Tibial nerve (tissue), 4 donors: ENCODE measurements at regions not wholly inside any gene's neighbourhood (a gene's known extent, or its start where the extent isn't known, plus 50 kb on each side); places are given as distances from the start of the nearest gene placed in this dataset.

Experiments
- DNase-seq, 2 donors: peaks; one replicate each; pipeline ENCODE4 v3.0.0-alpha.2; 2019; ENCODE audit warnings: low spot score in 2 of 2
- H3K27ac ChIP-seq, 4 donors: fragments of 200-600 bp; sonication (generic) in 3 of 4; one replicate each; pipeline ENCODE4 v1.5.1; 2017 to 2019; ENCODE audit warnings: mild to moderate bottlenecking in 1 of 4
- H3K27me3 ChIP-seq, 2 donors: fragments of 200-600 bp; sonication (generic) in 1 of 2; one replicate each; pipeline versions ENCODE4 v1.5.1 to v1.6.0; 2017 to 2019
- H3K36me3 ChIP-seq, 3 donors: fragments of 200-600 bp; sonication (generic); one replicate each; pipeline ENCODE4 v1.5.1; 2018 to 2019
- H3K4me1 ChIP-seq, 4 donors: fragments of 200-600 bp; sonication (generic) in 3 of 4; one replicate each; pipeline ENCODE4 v1.5.1; 2017 to 2019
- H3K4me3 ChIP-seq, 4 donors: fragments of 200-600 bp; sonication (generic) in 3 of 4; one replicate each; pipeline ENCODE4 v1.5.1; 2017 to 2019; ENCODE audit warnings: mild to moderate bottlenecking in 1 of 4, moderate library complexity in 1 of 4
- H3K9me3 ChIP-seq, 4 donors: fragments of 200-600 bp; sonication (generic) in 3 of 4; one replicate each; pipeline ENCODE4 v1.5.1; 2017 to 2019
- EP300 ChIP-seq, 2 donors: sonication (generic); formaldehyde crosslinking; IDR thresholded peaks; one replicate each; pipeline ENCODE4 v1.6.1; 2017; ENCODE audit warnings: antibody characterized with exemption in 2 of 2, mild to moderate bottlenecking in 1 of 2
- POLR2A ChIP-seq, 2 donors: fragments of 450-650 bp; IDR thresholded peaks; one replicate each; pipeline ENCODE4 v1.6.1; 2017; ENCODE audit warnings: antibody characterized with exemption in 2 of 2, mild to moderate bottlenecking in 2 of 2, moderate library complexity in 2 of 2
- whole genome bisulfite sequencing, 2 donors: methylation state at CpG; one replicate each; pipeline ENCODE4 v1.1.5; 2018; 5-methylcytosine and 5-hydroxymethylcytosine counted together
- TF ChIP-seq, protein P1 (sequence below), 5 experiments: fragments of 200-600 bp in 3 of 5; fragments of 450-650 bp in 2 of 5; sonication (generic) in 3 of 5; IDR thresholded peaks; one replicate each; pipeline ENCODE4 v1.5.1; 2016 to 2019; ENCODE audit warnings: antibody characterized with exemption in 5 of 5, mild to moderate bottlenecking in 3 of 5, moderate library complexity in 2 of 5

DNA sequence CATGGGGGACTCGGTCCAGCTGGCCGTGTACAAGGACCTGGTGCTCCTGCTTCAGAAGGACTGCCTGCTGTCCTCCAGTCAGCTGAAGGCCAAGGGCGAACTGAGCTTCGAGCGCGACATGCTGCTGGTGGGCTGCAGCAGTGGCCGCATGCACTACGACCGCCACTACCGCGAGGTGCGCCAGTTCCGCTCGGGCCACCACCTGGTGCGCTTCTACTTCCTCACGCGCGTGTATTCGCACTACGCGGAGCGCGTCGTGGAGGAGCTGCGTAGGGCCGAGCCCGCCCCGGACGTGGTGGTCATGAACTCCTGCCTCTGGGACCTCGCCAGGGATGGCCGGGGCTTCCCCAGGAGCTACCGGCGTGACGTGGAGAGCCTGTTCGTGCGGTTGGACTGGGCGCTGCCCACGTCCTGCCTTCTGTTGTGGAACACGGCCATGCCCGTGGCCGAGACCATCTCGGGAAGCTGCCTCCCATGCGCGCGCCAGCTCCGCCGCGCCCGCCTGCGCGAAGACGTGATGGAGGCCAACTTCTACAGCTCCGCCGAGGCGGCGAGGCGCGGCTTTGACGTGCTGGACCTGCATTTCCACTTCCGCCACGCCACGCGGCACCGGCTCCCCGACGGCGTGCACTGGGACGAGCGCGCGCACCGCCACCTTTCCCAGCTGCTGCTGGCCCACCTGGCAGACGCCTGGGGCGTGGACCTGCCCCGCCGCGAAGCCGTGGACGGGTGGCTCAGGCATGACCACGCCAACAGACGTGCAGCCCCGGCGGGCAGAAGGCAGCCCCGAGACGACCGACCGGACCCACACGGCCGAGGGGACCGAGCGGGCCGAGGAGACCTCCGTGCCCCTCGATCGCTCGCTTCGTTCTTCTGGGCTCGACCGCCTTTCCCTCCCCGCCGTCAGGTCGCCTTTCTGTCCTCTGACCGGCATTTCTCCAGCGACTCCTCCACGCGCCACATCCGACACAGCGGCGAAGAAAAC lies 293.9 kb upstream of the ERBB4 start:
- no peaks in the 10 kb centered on the region for H3K27me3 ChIP-seq
- no peak for DNase-seq
- peaks cover 0 to 20% (median 0%) of the 10 kb centered on the region in 4 donors for H3K9me3 ChIP-seq
- no peak for TF ChIP-seq EP300 (IDR thresholded peaks at IDR 0.05)
- TF ChIP-seq, protein P1, sequence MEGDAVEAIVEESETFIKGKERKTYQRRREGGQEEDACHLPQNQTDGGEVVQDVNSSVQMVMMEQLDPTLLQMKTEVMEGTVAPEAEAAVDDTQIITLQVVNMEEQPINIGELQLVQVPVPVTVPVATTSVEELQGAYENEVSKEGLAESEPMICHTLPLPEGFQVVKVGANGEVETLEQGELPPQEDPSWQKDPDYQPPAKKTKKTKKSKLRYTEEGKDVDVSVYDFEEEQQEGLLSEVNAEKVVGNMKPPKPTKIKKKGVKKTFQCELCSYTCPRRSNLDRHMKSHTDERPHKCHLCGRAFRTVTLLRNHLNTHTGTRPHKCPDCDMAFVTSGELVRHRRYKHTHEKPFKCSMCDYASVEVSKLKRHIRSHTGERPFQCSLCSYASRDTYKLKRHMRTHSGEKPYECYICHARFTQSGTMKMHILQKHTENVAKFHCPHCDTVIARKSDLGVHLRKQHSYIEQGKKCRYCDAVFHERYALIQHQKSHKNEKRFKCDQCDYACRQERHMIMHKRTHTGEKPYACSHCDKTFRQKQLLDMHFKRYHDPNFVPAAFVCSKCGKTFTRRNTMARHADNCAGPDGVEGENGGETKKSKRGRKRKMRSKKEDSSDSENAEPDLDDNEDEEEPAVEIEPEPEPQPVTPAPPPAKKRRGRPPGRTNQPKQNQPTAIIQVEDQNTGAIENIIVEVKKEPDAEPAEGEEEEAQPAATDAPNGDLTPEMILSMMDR (IDR thresholded peaks at IDR 0.05): no peak
- 86 to 91% methylated on average over 77 to 109 of the region's 109 CpGs for WGBS, 2 donors
- no peak overlapping the region for H3K27ac ChIP-seq
- H3K36me3 ChIP-seq: no peaks in the 10 kb centered on the region
- no peak overlapping the region for H3K4me3 ChIP-seq
- H3K4me1 ChIP-seq: no peaks in the 10 kb centered on the region

DNA sequence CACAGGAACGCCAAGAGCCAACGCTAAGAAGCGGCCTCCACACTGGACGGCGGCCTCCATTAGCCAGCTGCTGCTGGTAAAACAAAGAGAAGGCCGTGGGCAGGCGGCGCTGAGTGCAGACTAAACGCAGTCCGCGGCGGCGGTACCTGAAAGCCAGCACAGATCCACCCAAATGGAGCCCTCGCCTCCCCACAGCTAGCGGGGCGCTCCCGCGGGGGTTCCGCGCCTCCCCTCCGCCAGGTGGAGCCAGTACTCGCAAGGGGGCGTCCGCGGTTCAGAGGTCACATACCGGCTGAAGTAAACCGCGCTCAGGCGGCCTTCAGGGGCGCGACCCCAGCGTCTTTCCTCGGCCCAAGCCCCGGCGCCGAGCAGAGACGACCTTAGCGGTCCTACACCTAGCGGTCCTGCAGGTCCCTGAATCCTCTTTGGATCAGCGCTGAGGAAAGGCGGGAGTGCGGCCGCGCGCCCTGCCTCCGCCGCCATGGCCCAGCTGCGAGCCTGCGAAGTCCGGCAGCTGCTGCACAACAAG lies 293.1 kb upstream of the ERBB4 start:
- Histone ChIP-seq H3K27me3 (no peaks in the 10 kb centered on the region), H3K4me3 (no peak overlapping the region), H3K27ac (no peak overlapping the region), H3K4me1 (no peaks in the 10 kb centered on the region), H3K36me3 (no peaks in the 10 kb centered on the region), H3K9me3 (peaks cover 0 to 20% (median 0%) of the 10 kb centered on the region in 4 donors)
- TF ChIP-seq EP300 (IDR thresholded peaks at IDR 0.05) (no peak), POLR2A (IDR thresholded peaks at IDR 0.05) (no peak)
- TF ChIP-seq, protein P1 (IDR thresholded peaks at IDR 0.05): no peak
- 81 to 91% methylated on average over 46 to 50 of the region's 50 CpGs for WGBS, 2 donors
- DNase-seq: no peak

DNA sequence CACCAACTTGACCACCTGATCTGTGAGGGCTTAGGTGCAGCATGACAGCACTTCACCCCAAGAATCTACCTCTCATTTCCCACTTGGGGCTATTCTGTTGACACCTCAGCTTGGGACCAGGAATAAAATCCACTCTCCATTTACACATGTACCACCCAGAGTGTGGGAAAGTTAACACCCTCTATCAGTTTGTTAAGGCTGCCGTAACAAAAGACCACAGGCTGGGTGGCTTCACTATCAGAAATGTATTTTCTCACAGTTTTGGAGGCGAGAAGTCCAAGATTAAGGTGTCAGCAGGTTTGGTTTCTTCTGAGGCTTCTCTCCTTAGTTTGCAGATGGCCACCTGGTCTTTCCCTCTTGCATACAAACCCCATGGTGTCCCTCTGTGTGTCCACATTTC lies 277.7 kb upstream of the ERBB4 start:
- Histone ChIP-seq H3K9me3 (no peaks in the 10 kb centered on the region), H3K4me3 (no peak overlapping the region), H3K36me3 (no peaks in the 10 kb centered on the region), H3K27ac (no peak overlapping the region), H3K4me1 (no peaks in the 10 kb centered on the region), H3K27me3 (no peaks in the 10 kb centered on the region)
- DNase-seq: no peak
- TF ChIP-seq, protein P1 (IDR thresholded peaks at IDR 0.05): no peak
- TF ChIP-seq EP300 (IDR thresholded peaks at IDR 0.05) (no peak), POLR2A (IDR thresholded peaks at IDR 0.05) (no peak)
- WGBS, 2 donors: 81 to 97% methylated on average over 2 of the region's 2 CpGs

DNA sequence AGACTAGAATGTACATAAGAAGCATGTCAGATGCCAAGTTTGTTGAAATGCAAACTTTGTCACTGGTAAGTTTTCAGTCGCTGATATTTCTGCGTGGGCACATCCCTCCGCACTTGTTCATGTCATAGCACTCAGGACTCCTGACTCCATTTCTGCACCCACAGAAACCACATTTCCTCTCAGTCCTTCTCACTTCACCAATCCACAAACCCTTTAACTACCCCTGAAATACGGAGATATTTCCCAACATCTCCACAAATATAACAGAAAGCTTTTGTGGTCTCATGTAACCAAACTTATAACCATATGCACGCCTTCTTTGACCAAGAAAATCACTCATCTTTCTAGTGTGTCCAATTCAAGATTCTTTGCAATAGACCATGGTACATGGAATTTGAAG lies 276.9 kb upstream of the ERBB4 start:
- TF ChIP-seq, protein P1 (IDR thresholded peaks at IDR 0.05): no peak
- TF ChIP-seq POLR2A (IDR thresholded peaks at IDR 0.05): no peak
- no peak for TF ChIP-seq EP300 (IDR thresholded peaks at IDR 0.05)
- Histone ChIP-seq H3K36me3 (no peaks in the 10 kb centered on the region), H3K27me3 (no peaks in the 10 kb centered on the region), H3K9me3 (no peaks in the 10 kb centered on the region), H3K4me3 (no peak overlapping the region), H3K27ac (no peak overlapping the region), H3K4me1 (no peaks in the 10 kb centered on the region)
- DNase-seq: no peak
- WGBS, 2 donors: 86 to 91% methylated on average over 5 of the region's 5 CpGs

DNA sequence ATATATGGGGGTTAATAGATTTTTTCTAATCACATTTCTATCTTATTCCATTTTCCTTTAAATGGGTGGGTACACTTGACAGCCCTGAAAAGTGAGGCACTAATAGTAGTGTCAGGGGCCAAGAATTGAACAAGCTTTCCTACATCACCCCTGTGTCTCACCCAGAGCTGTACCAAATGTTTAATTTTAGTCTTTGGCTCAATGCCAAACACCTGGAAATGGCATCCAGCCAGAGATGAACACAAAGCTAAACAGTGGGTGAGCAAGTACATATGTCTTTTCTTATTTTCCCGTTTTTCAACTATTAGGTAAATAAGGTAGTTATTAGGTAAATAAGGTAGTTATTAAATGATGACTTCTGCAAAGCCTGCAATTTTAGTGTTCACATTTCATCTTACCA lies 276.3 kb upstream of the ERBB4 start:
- Histone ChIP-seq H3K27ac (no peak overlapping the region), H3K36me3 (no peaks in the 10 kb centered on the region), H3K9me3 (no peaks in the 10 kb centered on the region), H3K4me3 (no peak overlapping the region), H3K27me3 (no peaks in the 10 kb centered on the region), H3K4me1 (no peaks in the 10 kb centered on the region)
- TF ChIP-seq EP300 (IDR thresholded peaks at IDR 0.05) (no peak), POLR2A (IDR thresholded peaks at IDR 0.05) (no peak)
- TF ChIP-seq, protein P1 (IDR thresholded peaks at IDR 0.05): no peak
- no peak for DNase-seq
- 50 to 59% methylated on average over 1 of the region's 1 CpG for WGBS, 2 donors
